NCI-H524 treated with DMSO at 0.1 percent for 48 hours (cell line): ENCODE measurements at regions not wholly inside any gene's neighbourhood (a gene's known extent, or its start where the extent isn't known, plus 50 kb on each side); places are given as distances from the start of the nearest gene placed in this dataset.

ENCODE experiments used
- DNase-seq: peaks from one replicate; lab custom pipeline; 2025; lab: John Stamatoyannopoulos, UW

GRCh38 chr20:50273601-50274491 is 83.2 kb downstream of the CEBPB start:
- no peak for DNase-seq

GRCh38 chr20:50274570-50275430 is 84.2 kb downstream of the CEBPB start:
- DNase-seq = no peak

GRCh38 chr20:50276119-50277063 is 85.8 kb downstream of the CEBPB start:
- no peak for DNase-seq

- DNase-seq = no peak
Measured at GRCh38 chr20:50277064-50277415, 86.4 kb downstream of the CEBPB start.

- no peak for DNase-seq
Measured at GRCh38 chr20:50277460-50278376, 87.1 kb downstream of the CEBPB start.

- no peak for DNase-seq
Measured at GRCh38 chr20:50278377-50278683, 87.7 kb downstream of the CEBPB start.

GRCh38 chr20:50278684-50279531 is 88.3 kb downstream of the CEBPB start:
- no peak for DNase-seq

GRCh38 chr20:50279988-50280850 is 89.6 kb downstream of the CEBPB start:
- DNase-seq = no peak

GRCh38 chr20:50280851-50281655 is 90.4 kb downstream of the CEBPB start:
- no peak for DNase-seq

- DNase-seq = no peak
Measured at GRCh38 chr20:50281831-50282591, 91.4 kb downstream of the CEBPB start.

GRCh38 chr20:50282592-50283241 is 92.1 kb downstream of the CEBPB start:
- DNase-seq = no peak

GRCh38 chr20:50283370-50283769 is 92.7 kb downstream of the CEBPB start:
- DNase-seq = no peak

- no peak for DNase-seq
Measured at GRCh38 chr20:50283922-50284810, 93.5 kb downstream of the CEBPB start.

GRCh38 chr20:50284811-50285375 is 94.3 kb downstream of the CEBPB start:
- no peak for DNase-seq

GRCh38 chr20:50285376-50286173 is 94.9 kb downstream of the CEBPB start:
- DNase-seq = no peak
